Stimulated activated effector memory CD8-positive, alpha-beta T cell treated with anti-CD3 and anti-CD28 coated beads, Interleukin-12 subunit alpha, Interleukin-12 subunit beta, amount 100 ng/mL, for 72 hours (primary cell): ENCODE measurements at regions not wholly inside any gene's neighbourhood (a gene's known extent, or its start where the extent isn't known, plus 50 kb on each side); places are given as distances from the start of the nearest gene placed in this dataset.

Experiments
- ATAC-seq: fragments of 150-1000 bp; cut with Tn5 transposase; 2 replicates; pipeline ENCODE4 v1.10.0; 2021
- DNase-seq, 2 donors: peaks; one replicate each; pipeline ENCODE4 v3.0.0; 2021 to 2022; ENCODE audit warnings: low spot score in 2 of 2
- H3K27ac Mint-ChIP-seq: one replicate; pipeline ENCODE4 v1.8.0; 2022; ENCODE audit warnings: mild to moderate bottlenecking, mixed read lengths
- H3K36me3 Mint-ChIP-seq: one replicate; pipeline ENCODE4 v1.8.0; 2022; ENCODE audit warnings: mild to moderate bottlenecking, mixed read lengths
- H3K4me1 Mint-ChIP-seq: one replicate; pipeline ENCODE4 v1.8.0; 2022; ENCODE audit warnings: mixed read lengths
- H3K4me3 Mint-ChIP-seq: one replicate; pipeline ENCODE4 v1.8.0; 2022; ENCODE audit warnings: mild to moderate bottlenecking, mixed read lengths
- H3K9me3 Mint-ChIP-seq: one replicate; pipeline ENCODE4 v1.8.0; 2022; ENCODE audit warnings: mixed read lengths

GRCh38 chr6:81834141-81834681 lies 81.7 kb upstream of the TENT5A start:
- H3K9me3 Mint-ChIP-seq: peaks cover 10% of the 10 kb centered on the region
- no peaks in the 10 kb centered on the region for H3K36me3 Mint-ChIP-seq
- ATAC-seq (no peak), DNase-seq (no peak)
- H3K4me1 Mint-ChIP-seq: no peaks in the 10 kb centered on the region
- H3K4me3 Mint-ChIP-seq: no peak overlapping the region
- no peak overlapping the region for H3K27ac Mint-ChIP-seq

DNA sequence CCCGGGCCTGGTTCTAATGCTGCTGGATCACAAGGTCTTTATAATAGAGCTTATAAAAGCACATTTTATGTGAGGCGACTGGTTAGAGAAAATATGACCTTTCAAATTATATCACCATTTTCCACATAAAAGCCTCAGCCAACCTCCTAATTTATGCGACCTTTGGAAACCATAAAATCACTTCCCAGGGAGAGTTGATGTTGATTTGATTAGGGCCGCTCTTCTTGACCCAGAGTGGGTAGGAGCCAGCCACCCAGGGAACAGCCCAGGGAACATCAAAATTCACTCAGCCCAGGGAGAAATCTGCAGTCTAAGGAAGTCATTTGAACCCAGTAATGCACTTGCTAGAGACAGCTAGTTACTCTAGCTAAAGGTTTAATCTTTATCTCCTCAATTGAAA lies 79.8 kb upstream of the TENT5A start:
- Mint-ChIP-seq H3K36me3 (no peaks in the 10 kb centered on the region), H3K9me3 (peaks cover 9% of the 10 kb centered on the region), H3K4me1 (no peaks in the 10 kb centered on the region), H3K4me3 (no peak overlapping the region), H3K27ac (no peak overlapping the region)
- DNase-seq: no peak
- no peak for ATAC-seq

GRCh38 chr6:81831274-81831673 lies 78.8 kb upstream of the TENT5A start:
- Mint-ChIP-seq H3K4me3 (no peak overlapping the region), H3K4me1 (no peaks in the 10 kb centered on the region), H3K9me3 (peaks cover 9% of the 10 kb centered on the region), H3K27ac (no peak overlapping the region), H3K36me3 (no peaks in the 10 kb centered on the region)
- no peak for ATAC-seq
- DNase-seq: no peak

GRCh38 chr6:81826784-81827183 lies 74.3 kb upstream of the TENT5A start:
- Mint-ChIP-seq H3K9me3 (peaks cover 2% of the 10 kb centered on the region), H3K36me3 (no peaks in the 10 kb centered on the region), H3K4me3 (no peak overlapping the region), H3K27ac (no peak overlapping the region), H3K4me1 (no peaks in the 10 kb centered on the region)
- no peak for DNase-seq
- no peak for ATAC-seq

- Mint-ChIP-seq H3K9me3 (no peaks in the 10 kb centered on the region), H3K27ac (no peak overlapping the region), H3K4me1 (peaks cover 6% of the 10 kb centered on the region)
These were observed 70.1 kb upstream of the TENT5A start for GRCh38 chr6:81822568-81822967.

GRCh38 chr6:81821449-81821848 lies 69.0 kb upstream of the TENT5A start:
- H3K4me3 Mint-ChIP-seq: no peak overlapping the region
- H3K36me3 Mint-ChIP-seq: no peaks in the 10 kb centered on the region
- H3K9me3 Mint-ChIP-seq: no peaks in the 10 kb centered on the region
- H3K27ac Mint-ChIP-seq: no peak overlapping the region
- H3K4me1 Mint-ChIP-seq: peaks cover 6% of the 10 kb centered on the region
- ATAC-seq (no peak), DNase-seq (no peak)

More at GRCh38 chr6:81822568-81822967, 70.1 kb upstream of the TENT5A start:
- Mint-ChIP-seq H3K4me3 (no peak overlapping the region), H3K36me3 (no peaks in the 10 kb centered on the region)
- ATAC-seq (no peak), DNase-seq (no peak)

DNA sequence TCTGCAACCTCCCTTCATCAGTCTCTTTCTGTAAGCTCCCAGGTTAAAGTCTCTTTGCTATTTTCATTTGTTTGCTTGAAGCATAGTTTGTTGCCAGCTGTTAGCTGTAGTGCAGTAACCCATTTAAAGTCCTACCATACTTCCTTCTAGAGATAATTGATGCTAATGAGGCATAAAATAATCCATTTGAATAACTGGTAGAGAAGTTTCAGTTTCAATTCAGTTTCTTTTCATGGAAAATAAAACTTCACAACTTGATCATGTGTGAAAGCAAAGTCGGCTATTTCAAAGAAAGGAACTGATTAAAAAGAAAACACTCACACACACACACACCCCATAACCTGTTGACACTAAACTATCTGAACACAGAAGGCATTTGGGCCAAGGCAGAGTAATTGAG lies 68.5 kb upstream of the TENT5A start:
- DNase-seq (no peak), ATAC-seq (no peak)
- Mint-ChIP-seq H3K9me3 (no peaks in the 10 kb centered on the region), H3K4me3 (no peak overlapping the region), H3K36me3 (no peaks in the 10 kb centered on the region), H3K4me1 (peaks cover 6% of the 10 kb centered on the region), H3K27ac (no peak overlapping the region)

GRCh38 chr6:81820422-81820821 lies 67.9 kb upstream of the TENT5A start:
- DNase-seq (no peak), ATAC-seq (no peak)
- H3K27ac Mint-ChIP-seq: no peak overlapping the region
- peaks cover 6% of the 10 kb centered on the region for H3K4me1 Mint-ChIP-seq
- H3K9me3 Mint-ChIP-seq: no peaks in the 10 kb centered on the region
- H3K4me3 Mint-ChIP-seq: no peak overlapping the region
- H3K36me3 Mint-ChIP-seq: no peaks in the 10 kb centered on the region

DNA sequence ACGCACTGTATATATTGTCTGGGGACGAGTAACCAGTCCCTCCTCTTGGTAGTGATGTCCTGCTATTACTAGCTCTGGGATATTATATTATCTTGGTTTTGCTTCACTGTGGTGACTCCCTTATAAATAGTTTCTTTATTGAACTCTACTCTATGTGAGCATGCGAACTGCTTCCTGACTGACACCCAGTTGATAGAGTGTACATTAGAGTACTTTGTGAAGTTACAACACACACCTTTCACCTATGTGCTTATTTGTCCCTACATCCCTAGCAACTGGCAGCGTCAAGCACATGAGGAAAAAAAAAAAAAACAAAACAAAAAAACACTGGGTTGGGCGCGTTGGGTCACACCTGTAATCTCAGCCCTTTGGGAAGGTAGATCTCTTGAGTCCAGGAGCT lies 67.3 kb upstream of the TENT5A start:
- Mint-ChIP-seq H3K9me3 (no peaks in the 10 kb centered on the region), H3K4me1 (peaks cover 6% of the 10 kb centered on the region), H3K4me3 (no peak overlapping the region), H3K36me3 (no peaks in the 10 kb centered on the region), H3K27ac (no peak overlapping the region)
- ATAC-seq (no peak), DNase-seq (no peak)

- DNase-seq: no peak
- Mint-ChIP-seq H3K4me3 (no peak overlapping the region), H3K4me1 (peaks cover 6% of the 10 kb centered on the region), H3K36me3 (no peaks in the 10 kb centered on the region), H3K9me3 (no peaks in the 10 kb centered on the region), H3K27ac (no peak overlapping the region)
- ATAC-seq: peak; percentile 69
These were observed 66.5 kb upstream of the TENT5A start for GRCh38 chr6:81818901-81819361.

DNA sequence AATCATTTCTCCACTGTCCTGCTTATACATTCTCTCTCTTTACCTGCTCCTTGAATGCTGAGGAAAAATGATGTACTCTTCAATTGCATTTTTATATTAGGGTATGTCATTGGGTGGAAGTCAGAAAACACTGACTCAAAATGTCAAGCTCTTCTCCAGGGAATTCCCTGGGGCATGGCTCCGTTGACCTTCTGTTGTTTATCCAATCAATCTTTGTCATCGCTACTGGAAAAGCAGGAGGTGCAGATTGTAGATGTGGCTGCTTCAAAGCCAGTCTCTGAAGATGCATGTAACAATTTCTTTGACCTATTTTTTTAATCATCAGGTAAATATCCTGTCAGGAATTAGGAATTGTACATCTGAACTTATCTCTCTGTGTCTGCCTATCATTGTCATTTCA lies 63.9 kb upstream of the TENT5A start:
- ATAC-seq (no peak), DNase-seq (no peak)
- H3K4me1 Mint-ChIP-seq: peaks cover 6% of the 10 kb centered on the region
- H3K9me3 Mint-ChIP-seq: no peaks in the 10 kb centered on the region
- no peak overlapping the region for H3K4me3 Mint-ChIP-seq
- H3K27ac Mint-ChIP-seq: no peak overlapping the region
- no peaks in the 10 kb centered on the region for H3K36me3 Mint-ChIP-seq

DNA sequence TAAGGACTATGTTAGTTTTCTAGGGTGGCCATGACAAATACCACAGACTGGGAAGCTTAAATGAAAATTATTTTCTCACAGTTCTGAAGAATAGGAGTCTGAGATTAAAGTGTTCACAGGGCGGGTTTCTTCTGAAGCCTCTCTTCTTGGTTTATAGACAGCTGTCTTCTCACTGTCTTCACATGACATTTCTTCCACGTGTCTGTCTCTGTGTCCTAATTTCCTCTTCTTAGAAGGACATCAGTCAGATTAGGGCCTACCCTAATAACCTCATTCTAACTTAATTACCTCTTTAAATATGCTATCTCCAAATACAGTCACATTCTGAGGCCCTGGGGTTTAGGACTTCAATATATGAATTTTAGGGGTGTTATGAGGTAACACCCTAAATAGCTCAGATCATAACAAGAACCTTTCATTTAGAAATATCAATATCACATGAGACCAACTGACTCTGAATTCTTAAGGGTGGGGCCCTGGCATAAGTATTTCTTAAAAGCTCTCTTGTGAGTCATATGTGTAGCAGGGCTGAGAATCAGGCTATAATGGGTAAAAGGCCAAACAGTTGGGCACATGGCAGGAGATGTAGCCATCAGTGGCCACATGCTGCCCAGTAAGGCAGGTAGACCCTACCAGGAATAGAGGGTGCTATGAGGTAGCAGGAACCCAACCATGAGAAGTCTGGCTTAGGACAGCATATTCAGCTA lies 62.0 kb upstream of the TENT5A start:
- H3K36me3 Mint-ChIP-seq: no peaks in the 10 kb centered on the region
- DNase-seq (no peak), ATAC-seq (peak; percentile 14)
- H3K4me1 Mint-ChIP-seq: peaks cover 6% of the 10 kb centered on the region
- no peak overlapping the region for H3K27ac Mint-ChIP-seq
- no peaks in the 10 kb centered on the region for H3K9me3 Mint-ChIP-seq
- no peak overlapping the region for H3K4me3 Mint-ChIP-seq

GRCh38 chr6:81813305-81813704 lies 60.8 kb upstream of the TENT5A start:
- H3K36me3 Mint-ChIP-seq: no peaks in the 10 kb centered on the region
- no peaks in the 10 kb centered on the region for H3K4me1 Mint-ChIP-seq
- H3K9me3 Mint-ChIP-seq: no peaks in the 10 kb centered on the region
- ATAC-seq: no peak
- H3K27ac Mint-ChIP-seq: no peak overlapping the region
- H3K4me3 Mint-ChIP-seq: no peak overlapping the region
- no peak for DNase-seq

DNA sequence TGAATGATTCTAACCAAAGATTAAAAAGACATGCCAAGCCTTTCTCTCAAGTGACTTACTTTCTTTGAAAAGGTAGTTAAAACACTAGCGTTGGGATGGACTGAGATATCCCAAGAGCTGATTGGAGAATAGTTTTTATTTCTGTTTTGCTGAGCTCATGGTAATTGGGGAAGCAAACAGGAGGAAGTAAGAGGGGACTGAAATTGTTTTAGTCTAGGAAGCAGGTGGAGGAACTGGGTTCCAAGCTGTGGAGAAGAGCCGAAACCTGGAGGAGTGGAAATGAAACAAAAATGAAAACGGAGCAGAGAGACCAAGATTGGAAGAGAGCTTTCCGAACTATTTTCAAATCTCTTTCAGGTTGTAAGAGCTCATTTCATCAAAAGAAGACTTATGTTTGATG lies 59.9 kb upstream of the TENT5A start:
- Mint-ChIP-seq H3K4me3 (no peak overlapping the region), H3K4me1 (no peaks in the 10 kb centered on the region), H3K9me3 (no peaks in the 10 kb centered on the region), H3K36me3 (no peaks in the 10 kb centered on the region), H3K27ac (no peak overlapping the region)
- no peak for ATAC-seq
- no peak for DNase-seq

DNA sequence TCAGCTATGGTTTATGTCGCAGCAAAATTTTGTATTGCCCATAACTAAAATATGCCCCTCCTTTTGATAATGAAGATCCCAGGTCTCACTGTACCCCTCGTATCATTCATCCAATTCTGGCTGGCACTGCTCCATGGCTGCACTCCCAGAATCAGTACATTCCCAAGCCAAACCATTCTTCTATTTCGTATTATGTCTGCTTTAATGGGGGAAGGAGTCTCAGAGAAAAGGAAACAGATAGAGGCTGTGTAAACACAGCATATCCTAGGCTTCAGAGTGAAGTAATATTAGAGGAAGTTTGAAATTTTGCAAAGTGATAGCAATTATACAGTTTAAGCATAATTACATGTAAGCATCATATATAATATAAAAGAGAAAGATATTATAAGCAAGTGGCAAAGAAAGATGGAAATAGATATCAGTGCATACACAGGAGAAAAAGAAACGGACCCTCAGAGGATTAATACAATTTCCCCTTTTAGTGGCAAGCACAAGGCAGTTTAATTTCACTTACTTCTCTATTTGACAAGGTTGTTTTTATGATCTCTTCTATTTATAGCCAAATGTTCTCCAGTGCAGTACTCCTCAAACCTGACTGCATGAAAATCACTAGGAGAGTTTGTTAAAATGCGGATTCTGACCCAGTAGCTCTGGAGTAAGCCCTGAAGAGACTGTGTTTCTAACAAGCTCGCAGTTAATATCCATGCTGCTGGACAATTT lies 56.5 kb upstream of the TENT5A start:
- Mint-ChIP-seq H3K36me3 (no peaks in the 10 kb centered on the region), H3K27ac (no peak overlapping the region), H3K4me1 (no peaks in the 10 kb centered on the region), H3K4me3 (no peak overlapping the region), H3K9me3 (no peaks in the 10 kb centered on the region)
- ATAC-seq (no peak), DNase-seq (no peak)
